ENCODE measurements at regions not wholly inside any gene's neighbourhood (a gene's known extent, or its start where the extent isn't known, plus 50 kb on each side); places are given as distances from the start of the nearest gene placed in this dataset.
A peak's percentile ranks its signal among the peaks of the same experiment; 100 is the strongest.

DNA sequence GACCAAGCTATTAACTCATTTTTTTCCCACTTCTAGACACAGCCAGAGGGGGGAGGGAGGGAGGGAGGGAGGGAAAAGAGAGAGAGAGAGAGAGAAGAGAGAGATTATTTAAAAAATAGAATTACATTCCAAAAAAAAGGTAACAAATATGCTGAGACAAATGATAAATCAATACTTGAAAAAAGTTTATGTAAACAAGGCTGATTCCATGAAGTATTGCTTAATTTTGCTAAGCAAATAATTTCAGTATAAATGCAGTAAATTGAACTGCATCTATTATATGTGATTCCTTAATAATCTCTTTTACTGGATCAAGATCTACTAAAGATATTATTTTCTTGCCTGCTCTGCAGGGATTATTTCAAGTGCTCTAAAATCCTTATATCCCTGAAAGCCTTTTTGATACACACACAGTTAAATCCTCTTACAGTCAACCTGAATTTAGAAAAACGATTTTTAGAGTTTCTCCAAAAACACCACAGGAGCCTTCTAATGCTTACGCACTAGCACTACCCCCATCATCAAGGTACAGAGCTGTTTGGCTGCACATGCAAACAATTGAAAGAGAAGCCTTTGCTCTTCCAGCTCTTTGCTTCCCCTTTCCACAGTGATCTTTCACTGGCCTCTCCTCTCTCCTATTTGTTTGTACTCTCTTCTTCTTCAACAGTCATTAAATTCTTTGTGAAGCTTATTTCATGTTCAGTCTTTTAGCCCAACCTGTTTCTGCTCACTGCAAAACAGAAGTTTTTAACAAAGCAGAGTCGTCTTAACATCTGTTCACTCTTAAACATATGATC is 426.3 kb upstream of the FAM241A start:
- DNase-seq (ENCODE audit: low spot score), result no peak

DNA sequence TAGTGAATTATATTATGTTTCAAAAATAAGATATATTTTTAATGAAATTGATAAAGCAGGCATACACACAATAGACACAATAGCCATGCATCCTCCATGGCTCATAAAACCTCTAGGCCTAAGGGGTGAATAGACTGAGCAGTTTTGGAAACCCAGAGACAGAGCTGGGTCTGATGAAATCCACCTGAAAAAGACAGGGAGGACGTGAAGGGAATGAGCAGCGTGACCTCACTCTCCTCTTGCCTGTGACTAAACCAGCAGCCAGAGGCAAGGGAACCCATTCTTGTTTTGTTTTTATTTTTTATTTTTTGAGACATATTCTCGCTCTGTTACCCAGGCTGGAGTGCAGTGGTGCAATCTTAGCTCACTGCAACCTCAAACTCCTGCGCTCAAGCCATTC is 424.4 kb upstream of the FAM241A start:
- no peak for DNase-seq (ENCODE audit: low spot score)

DNA sequence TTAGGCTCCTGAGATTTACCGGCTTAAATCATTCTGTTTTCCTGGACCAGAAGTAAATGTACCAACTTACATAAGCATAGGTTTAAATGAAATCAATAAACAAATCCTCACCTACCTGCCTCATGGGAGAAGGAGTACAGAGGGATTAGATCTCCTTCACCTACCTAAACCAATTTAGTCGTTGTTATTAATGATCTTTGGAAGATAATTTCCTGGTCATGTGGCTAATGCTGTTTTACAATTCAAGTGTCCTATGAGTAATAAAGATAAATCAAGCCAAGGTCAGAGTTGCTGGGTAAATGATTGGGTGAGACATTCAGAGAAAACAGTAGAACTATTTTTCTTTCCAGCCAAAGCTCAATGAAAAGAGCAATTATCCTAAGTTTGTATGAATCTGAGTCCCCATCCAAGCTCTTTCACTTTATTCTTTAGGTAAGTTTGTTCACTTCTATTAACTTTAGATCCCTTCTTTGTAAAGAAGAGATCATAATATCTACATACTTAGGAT is 423.0 kb upstream of the FAM241A start:
- peak; percentile 54 for DNase-seq (ENCODE audit: low spot score)

DNA sequence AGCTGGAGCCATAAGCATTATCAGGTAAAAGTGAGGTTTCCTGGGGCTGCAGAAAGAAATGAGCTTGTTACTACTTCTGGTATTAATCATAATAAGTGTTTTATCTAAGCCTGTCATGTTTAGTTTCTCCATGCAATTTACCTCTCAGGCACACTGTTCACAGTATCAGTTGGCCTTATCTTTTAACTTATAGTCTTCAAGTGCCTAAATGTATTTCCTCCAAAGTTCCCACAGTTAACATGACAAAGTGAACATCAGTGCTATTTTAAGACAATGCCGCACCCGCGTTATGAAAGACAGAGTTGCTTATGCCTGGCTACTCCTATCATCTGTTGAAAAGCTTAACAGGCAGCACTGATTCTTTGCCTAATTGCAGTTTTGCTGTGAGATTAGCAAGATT is 408.7 kb upstream of the FAM241A start:
- no peak for DNase-seq (ENCODE audit: low spot score)

DNA sequence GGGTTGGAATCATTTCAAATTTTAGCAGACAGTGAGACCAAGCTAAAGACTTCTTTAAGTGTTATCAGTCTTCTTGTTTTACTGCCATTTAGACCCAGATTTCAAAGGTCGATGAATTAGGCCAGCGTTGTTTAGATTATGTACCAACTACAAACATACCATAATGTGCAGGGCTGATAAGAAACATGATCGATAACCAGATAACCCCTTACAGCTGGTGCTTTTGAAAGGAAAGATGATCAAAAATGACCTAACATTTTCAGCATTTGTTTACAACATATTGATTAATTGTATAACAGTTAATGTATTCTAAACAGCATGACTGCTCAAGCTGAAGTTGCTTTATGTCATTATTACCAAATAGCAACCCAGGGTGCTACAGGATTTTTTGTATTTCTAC is 400.4 kb upstream of the FAM241A start:
- no peak for DNase-seq (ENCODE audit: low spot score)

DNA sequence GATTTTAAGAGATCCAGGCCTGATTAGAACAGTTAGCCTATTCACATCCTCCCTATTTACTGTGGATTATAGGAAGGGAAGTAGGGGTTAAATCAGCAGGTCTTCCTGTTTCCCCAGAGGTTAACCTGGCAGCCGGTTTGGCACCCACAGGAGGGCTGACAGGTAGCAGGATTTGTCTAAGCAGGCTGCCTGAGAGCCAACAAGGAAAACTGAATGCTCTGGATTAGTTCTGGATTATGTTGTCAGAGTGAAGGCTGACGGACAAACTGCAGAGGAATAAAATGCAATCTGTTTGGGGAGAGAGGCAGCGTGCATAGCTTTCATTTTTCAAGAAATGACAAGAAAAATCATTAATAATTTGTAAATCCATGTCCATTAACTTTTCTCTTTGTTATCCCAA is 397.1 kb upstream of the FAM241A start:
- no peak for DNase-seq (ENCODE audit: low spot score)

DNA sequence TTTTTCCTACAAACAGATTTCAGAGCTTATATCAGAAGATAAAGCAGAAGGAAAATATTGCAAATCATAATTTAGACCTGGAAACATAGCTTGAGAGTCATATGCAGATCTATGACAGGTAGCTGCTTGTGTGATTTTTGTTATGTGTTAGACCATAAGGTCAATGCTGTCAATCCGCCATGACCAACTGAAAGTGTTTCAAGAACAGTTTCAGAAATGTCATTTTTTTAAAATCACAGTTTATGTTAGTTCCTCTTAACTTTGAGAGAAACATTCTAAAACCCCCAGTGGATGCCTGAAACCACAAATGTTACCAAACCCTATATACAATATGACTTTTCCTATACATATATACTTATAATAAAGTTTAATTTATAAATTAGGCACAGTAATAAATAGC is 391.3 kb upstream of the FAM241A start:
- DNase-seq (ENCODE audit: low spot score), result no peak

DNA sequence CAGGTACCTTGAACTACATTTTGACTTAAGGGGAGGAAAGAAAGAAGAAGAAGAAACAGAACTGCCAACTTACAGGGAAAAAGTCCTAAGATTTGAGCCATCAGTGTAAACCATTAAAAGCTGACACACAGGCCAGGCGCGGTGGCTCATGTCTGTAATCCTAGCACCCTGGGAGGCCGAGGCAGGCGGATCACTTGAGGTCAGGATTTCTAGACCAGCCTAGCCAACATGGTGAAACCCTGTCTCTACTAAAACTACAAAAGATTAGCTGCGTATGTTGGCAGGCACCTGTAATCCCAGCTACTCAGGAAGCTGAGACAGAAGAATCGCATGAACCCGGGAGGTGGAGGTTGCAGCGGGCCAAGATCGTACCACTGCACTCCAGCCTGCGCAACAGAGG is 389.7 kb upstream of the FAM241A start:
- DNase-seq (ENCODE audit: low spot score), result no peak

DNA sequence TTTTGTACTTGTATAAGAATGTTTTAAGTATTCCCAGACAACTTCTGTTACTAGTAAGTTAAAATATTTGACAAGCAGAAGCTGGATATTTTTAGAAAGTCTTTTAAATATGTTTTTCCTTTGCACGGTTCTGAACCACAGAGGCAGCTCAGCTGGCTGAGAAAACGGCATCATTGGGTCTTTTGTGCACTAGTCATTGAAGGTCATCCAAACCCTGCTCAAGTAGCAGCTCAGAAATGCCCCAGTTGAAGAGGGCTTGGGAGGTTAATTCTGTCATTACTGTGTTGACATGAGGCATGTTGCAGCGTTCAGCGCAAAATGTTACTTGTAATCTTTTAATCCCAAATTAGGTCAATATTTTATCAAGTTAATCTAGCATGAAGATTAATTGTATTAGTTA is 383.7 kb upstream of the FAM241A start:
- no peak for DNase-seq (ENCODE audit: low spot score)

DNA sequence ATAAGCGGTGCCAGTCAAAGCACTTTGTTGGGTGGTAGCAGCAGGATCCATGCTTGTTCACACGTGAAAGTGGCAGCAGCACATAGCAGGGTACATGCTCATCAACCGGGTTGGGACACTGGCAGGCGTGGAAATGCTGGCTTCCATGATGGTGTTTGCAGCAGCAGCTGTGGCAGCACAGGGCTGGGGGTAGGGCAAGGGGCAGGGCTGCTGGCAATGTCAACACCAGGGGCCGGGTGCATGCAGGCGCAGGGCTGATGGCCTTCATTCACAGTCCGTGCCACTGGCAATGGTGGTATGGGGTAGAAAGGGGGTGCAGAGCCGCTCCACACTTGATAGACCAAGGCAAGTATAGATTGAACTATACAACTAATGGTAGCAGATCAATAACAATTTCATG is 374.7 kb upstream of the FAM241A start:
- no peak for DNase-seq (ENCODE audit: low spot score)

DNA sequence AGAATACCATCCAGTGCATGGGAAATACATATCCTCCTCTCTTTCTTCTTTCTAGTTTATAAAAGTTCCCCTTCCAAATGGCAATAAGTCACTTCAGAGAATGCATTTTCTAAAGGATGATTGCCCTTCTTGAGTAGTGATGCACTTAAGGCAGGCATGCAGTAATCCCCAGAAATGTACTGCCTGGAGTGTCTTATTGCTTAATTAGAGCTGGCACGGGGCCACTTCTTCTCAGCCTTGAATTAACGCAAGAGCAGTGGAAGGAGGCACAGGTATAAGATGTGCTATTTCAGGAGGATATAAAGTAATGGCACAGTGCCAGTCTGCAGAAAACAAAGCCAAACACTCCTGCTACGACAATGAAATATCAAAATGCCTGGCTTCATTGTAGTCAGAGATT is 371.4 kb upstream of the FAM241A start:
- no peak for DNase-seq (ENCODE audit: low spot score)

DNA sequence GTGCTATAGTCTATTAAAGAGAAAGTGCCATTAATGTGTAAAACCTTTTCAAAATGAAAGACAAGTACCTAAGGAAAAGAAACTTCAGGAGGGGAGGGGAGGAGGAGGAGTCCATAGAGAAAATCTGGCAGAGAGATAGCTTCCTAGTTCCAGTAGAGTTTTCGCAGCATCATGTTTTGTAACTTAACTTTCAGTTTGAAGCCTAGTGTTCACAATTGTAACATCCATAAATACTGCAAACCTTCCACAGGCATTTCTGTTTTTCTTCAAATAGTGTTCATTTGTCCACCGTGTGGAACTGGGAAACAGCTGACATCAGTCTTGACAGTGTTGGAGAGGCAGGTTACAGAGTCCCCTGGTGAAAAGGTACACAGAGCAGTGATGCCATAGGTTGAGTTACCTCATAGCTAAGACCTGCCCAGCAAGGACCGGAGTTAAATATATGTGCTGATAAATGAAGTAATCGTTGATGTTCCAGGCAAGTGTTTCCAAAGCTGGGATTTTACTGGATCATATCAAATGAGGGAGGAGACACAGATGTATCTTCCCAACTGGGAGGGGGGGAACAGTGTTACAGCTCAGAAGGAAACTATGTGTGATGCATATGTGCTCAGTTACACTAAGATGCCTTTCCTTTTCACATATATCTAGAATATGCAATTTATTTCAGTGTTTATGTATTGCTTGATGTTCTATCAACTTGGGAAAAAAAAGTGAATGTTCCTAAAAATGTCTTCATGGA is 369.5 kb upstream of the FAM241A start:
- no peak for DNase-seq (ENCODE audit: low spot score)

DNA sequence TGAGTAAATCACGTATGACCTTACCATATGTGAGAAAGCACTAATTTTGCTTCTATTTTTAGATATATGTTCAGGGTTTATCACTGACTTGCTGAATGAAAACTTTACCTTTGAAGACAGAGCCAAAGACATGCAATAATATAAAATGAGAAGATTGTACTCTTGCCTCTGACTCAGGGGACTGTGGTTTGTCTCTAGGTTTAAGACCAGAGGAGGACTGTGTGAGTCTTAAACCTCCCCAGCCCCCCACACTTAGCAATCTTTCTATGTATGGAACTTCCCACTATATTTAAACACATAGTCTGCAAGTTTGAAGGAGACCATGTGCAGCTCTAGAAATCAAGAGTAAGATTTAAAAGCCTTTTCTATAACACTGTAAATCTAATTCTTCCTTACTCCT is 368.7 kb upstream of the FAM241A start:
- peak; percentile 58 for DNase-seq (ENCODE audit: low spot score)

DNA sequence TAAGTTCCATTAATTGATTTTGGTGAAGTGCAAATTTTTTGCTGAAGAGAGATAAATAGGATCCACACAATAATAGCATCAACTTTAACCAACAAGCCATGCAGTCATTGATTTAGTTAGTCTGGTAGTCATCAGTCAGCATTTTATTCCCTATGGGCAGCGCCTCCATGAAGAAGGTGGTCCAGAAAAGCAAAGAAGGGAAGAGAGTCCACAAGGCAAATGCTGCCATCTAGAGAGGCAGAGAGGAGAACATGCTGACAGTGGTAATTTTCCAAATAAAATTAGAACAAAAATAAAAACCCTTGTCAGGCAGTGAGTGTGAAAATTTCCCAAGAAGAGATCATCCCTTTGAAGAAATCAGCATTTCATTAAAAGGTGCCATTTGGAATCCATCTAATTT is 366.7 kb upstream of the FAM241A start:
- peak; percentile 30 for DNase-seq (ENCODE audit: low spot score)

DNA sequence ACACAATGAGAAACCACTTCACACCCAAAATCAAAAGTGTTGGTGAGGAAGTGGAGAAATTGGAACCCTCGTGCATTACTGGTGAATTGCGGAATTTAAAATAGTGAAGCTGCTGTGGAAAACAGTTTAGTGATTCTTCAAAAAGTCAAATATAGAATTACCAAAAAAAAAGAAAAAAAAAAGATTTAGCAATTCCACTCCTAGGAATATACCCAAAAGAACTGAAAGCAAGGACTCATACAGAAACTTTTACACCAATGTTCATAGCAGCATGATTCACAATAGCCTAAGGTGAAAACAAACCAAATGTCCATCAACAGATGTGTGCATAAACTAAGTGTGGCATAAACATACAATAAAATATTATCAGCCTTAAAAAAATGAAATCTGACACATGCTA is 364.3 kb upstream of the FAM241A start:
- no peak for DNase-seq (ENCODE audit: low spot score)

DNA sequence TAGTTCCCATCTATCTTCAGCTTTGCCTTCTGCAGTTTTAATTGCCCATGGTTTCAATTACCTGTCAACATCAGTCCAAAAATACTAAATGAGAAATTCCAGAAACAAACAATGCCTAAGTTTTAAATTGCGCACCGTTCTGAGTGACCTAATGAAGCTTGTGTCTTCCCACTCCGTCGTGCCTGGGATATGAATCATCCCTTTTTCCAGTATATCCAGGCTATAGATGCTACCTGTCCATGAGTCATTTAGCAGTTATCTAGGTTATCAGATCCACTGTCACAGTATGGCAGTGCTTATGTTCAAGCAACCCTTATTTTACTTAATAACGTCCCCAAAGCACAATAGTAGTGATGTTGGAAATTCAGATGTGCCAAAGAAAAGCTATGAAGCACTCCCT is 363.6 kb upstream of the FAM241A start:
- DNase-seq (ENCODE audit: low spot score), result no peak

DNA sequence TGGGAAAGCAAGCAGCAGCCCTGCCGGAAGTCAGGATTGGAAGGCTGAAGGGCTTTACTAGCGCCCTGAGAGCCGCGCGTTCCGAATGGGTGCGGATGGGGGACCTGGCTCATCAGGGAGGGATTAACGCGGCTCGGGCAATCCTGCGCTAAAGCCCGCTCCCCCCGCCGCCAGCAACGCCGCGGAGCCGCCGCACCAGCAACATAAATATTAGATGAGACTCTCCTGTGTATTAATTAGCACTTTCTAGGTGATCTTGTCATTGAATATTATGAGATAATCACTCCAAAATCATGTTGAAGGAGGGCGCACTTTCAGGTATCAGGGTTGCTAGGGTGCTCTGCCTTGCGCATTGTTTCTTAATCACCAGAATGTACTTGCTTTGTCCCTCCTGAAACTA is 357.2 kb upstream of the FAM241A start:
- no peak for DNase-seq (ENCODE audit: low spot score)

DNA sequence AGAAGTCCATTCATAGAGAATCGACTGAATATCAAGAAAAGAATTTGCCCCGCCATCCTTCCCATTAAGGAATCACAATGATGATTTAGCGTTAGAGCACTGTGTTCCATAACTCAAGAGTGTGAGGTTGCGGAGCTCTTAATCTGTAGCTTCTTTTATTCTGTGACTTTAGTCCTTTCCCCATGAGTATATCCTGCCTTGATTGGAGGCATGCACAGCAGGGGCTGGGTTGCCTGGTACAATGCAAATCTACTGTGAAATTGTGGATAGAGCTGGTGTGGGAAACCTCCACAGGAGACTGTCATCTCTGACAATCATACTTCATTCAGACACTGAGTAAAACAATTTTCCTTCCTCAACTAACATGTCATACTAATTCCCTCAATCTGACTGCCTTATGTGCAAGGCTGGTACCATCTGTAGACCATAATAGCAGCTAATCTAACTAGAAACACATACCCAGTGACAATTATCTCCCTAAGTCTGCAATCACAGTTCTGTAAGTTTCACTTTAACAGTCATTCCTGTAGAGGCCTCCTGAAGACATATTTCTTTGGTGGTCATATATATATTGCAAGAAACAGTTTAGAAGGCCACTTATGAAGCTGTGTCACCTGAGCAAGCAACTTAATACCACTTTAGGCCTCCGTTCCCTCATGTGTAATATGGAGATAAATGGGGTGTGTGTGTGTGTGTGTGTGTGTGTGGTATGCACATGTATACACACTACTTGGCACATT is 355.2 kb upstream of the FAM241A start:
- no peak for DNase-seq (ENCODE audit: low spot score)

DNA sequence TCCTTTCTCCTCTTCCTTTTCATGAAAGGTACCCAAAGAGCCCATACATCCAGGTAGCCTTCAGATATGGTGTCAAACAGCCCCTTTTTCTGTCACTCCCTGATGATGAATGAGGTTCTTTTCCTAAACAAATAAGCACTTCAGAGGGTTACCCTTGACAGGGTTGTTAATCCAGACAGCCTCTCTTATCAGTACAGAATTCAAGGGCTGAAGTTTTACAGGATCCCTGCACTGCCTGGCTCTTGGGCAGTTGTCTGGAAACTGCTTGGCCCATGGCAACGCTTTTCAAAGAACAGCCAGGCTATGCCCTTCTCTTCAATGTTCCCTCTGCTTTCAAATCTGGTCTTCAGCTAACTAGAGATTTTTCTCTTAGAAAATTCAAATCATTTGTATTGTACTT is 352.6 kb upstream of the FAM241A start:
- DNase-seq (ENCODE audit: low spot score), result no peak

DNA sequence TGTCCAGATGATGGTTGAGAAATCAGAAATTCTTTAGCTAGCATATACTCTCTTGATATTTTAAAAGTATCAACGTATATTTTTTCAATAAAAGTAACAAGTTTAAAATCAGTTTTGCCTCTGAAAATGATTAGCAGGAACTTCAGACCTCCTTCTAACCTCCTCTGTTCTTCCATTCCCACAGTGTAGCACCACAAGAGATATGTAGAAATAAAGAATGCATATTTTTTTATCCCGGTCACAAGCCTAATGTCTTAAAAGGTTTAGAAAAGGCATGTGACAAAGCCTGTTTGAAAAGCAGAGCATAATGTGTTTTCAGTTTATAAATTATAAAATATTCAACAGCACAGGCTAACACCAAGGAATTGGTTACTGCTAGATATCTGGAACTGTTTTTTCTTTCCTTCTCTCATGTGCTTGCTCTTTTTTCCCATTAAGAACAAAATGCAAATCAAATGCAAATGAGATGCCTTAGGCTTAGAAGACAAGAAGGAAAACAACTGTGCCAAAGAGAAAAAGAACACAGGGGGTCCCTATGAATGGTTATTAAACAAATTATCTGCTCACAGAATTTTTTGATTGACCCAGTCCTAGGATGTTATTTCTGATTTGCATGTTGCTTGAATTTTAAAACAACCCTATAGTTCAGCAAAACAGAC is 351.7 kb upstream of the FAM241A start:
- DNase-seq (ENCODE audit: low spot score), result no peak

DNA sequence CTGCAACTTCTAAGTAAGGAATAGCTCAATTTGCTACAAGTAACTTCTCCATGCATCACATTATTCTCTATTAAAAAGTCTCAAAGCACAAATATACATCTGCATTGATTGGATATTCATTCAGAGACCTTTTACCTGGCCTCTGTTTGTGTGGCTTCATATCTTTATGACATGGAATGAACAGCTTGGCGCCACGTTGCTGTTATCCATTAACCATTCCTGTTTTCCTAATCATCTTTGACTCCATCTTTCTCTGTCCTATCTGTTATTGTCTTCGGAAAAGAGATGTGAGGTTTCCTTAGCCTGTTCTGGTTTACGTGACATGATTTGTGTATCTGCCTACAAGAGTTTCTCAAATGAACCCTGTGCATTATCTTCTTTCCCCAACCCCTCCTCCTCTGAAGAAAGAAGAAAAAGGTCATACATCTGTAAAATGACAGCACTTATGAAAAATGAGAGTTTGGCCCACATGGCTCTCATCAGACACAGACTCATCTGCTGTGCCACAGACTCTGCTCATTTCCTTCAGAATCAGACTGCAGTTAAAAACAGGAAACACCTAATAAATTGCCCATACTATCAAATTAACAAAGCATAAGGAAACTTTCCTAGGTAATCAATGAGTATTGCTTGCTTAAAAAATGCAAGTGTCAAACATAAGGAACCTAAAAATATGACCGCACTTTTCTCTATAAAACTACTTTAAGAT is 347.6 kb upstream of the FAM241A start:
- no peak for DNase-seq (ENCODE audit: low spot score)

DNA sequence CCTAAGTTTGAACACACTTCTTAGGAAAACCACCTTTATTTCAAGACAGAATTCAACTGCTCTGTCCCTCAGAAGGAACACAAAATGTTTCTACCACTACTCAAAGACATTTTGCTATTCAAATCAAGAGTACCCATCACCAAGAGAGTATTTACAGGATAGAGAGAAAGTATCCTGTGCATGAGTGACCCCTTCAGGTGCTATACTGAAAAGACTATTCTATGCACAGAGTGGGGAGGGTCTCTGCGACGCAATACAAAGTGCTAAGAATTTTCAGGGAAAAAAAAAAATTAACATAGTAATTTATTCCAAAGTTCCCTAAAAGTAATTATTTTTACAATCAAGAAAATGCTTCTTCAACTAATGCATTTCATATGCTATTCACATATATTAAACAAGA is 346.4 kb upstream of the FAM241A start:
- no peak for DNase-seq (ENCODE audit: low spot score)

All from COLO829 (cell line).